ENCODE measurements at regions not wholly inside any gene's neighbourhood (a gene's known extent, or its start where the extent isn't known, plus 50 kb on each side); places are given as distances from the start of the nearest gene placed in this dataset.

GRCh38 chr18:5632041-5632440, 88.2 kb upstream of the EPB41L3 start:
- H3K4me1 ChIP-seq (ENCODE audit: control insufficient read depth, insufficient read depth, low read length), result peaks cover 3% of the 10 kb centered on the region
- no peaks in the 10 kb centered on the region for H3K36me3 ChIP-seq (ENCODE audit: control insufficient read depth, insufficient read depth, low read length)
- H3K9me3 ChIP-seq (ENCODE audit: control insufficient read depth, insufficient read depth, low read length), result no peaks in the 10 kb centered on the region
- no peak overlapping the region for H3K9ac ChIP-seq (ENCODE audit: low read depth, low read length)
- H3K4me3 ChIP-seq (ENCODE audit: low read depth, low read length), result no peak overlapping the region
- H3K27me3 ChIP-seq (ENCODE audit: control insufficient read depth, insufficient read depth, low read length), result peaks cover 53% of the 10 kb centered on the region

GRCh38 chr18:5630900-5631413, 87.2 kb upstream of the EPB41L3 start:
- Histone ChIP-seq H3K9ac (ENCODE audit: low read depth, low read length) (no peak overlapping the region), H3K9me3 (ENCODE audit: control insufficient read depth, insufficient read depth, low read length) (no peaks in the 10 kb centered on the region), H3K27me3 (ENCODE audit: control insufficient read depth, insufficient read depth, low read length) (peaks cover 64% of the 10 kb centered on the region), H3K4me1 (ENCODE audit: control insufficient read depth, insufficient read depth, low read length) (peaks cover 3% of the 10 kb centered on the region), H3K4me3 (ENCODE audit: low read depth, low read length) (peak overlapping the region; percentile 41), H3K36me3 (ENCODE audit: control insufficient read depth, insufficient read depth, low read length) (no peaks in the 10 kb centered on the region)

- H3K4me3 ChIP-seq (ENCODE audit: low read depth, low read length), result peak overlapping the region; percentile 61
- peaks cover 71% of the 10 kb centered on the region for H3K27me3 ChIP-seq (ENCODE audit: control insufficient read depth, insufficient read depth, low read length)
- H3K9ac ChIP-seq (ENCODE audit: low read depth, low read length), result no peak overlapping the region
- no peaks in the 10 kb centered on the region for H3K9me3 ChIP-seq (ENCODE audit: control insufficient read depth, insufficient read depth, low read length)
- no peaks in the 10 kb centered on the region for H3K36me3 ChIP-seq (ENCODE audit: control insufficient read depth, insufficient read depth, low read length)
- H3K4me1 ChIP-seq (ENCODE audit: control insufficient read depth, insufficient read depth, low read length), result peaks cover 3% of the 10 kb centered on the region
Measured at GRCh38 chr18:5630057-5630899, 86.5 kb upstream of the EPB41L3 start.

- Histone ChIP-seq H3K9me3 (ENCODE audit: control insufficient read depth, insufficient read depth, low read length) (no peaks in the 10 kb centered on the region), H3K4me1 (ENCODE audit: control insufficient read depth, insufficient read depth, low read length) (peaks cover 10% of the 10 kb centered on the region), H3K36me3 (ENCODE audit: control insufficient read depth, insufficient read depth, low read length) (no peaks in the 10 kb centered on the region), H3K4me3 (ENCODE audit: low read depth, low read length) (peak overlapping the region; percentile 61), H3K9ac (ENCODE audit: low read depth, low read length) (peak overlapping the region; percentile 6), H3K27me3 (ENCODE audit: control insufficient read depth, insufficient read depth, low read length) (peaks cover 72% of the 10 kb centered on the region)
Measured at GRCh38 chr18:5628512-5629255, 84.9 kb upstream of the EPB41L3 start.

- peaks cover 67% of the 10 kb centered on the region for H3K27me3 ChIP-seq (ENCODE audit: control insufficient read depth, insufficient read depth, low read length)
Measured at GRCh38 chr18:5627776-5628511, 84.1 kb upstream of the EPB41L3 start.

DNA sequence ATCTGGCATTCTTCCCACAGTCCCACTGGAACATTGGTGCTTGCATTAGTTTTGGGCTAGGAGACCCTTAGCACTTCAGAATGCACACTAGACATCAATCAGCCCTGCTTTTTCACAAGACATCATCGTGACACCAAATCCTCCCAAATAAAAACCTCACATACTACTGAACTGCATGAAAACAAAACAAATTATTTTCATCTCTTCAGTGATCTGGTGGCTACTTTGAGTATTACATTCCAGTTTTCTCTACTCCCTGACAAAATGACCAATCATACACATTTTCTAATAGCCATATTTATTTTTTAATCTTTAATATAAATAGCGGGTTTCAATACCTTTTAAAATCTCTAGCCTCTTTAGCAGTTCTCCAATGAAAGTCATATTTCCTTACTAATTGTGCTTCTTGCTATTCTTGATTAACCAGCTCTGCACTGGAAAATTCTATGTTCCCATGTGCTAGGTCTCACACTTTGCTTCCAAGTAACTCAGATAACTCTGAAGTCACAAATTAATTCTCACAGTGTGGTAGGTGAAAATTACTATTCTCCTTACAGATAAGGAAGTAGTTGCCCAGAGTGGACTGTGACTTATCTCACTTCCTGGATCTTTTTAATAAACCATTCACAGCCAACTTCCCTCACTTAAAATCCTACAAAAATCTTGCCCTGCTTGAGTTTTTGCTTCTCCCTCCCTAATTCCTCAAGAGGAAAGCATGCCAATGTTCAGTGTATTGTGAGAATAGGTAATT, 82.5 kb upstream of the EPB41L3 start:
- H3K9me3 ChIP-seq (ENCODE audit: control insufficient read depth, insufficient read depth, low read length), result no peaks in the 10 kb centered on the region
- peaks cover 10% of the 10 kb centered on the region for H3K4me1 ChIP-seq (ENCODE audit: control insufficient read depth, insufficient read depth, low read length)
- no peak overlapping the region for H3K4me3 ChIP-seq (ENCODE audit: low read depth, low read length)
- H3K9ac ChIP-seq (ENCODE audit: low read depth, low read length), result no peak overlapping the region
- H3K27me3 ChIP-seq (ENCODE audit: control insufficient read depth, insufficient read depth, low read length), result peaks cover 52% of the 10 kb centered on the region
- no peaks in the 10 kb centered on the region for H3K36me3 ChIP-seq (ENCODE audit: control insufficient read depth, insufficient read depth, low read length)

More at GRCh38 chr18:5627776-5628511, 84.1 kb upstream of the EPB41L3 start:
- H3K36me3 ChIP-seq (ENCODE audit: control insufficient read depth, insufficient read depth, low read length), result no peaks in the 10 kb centered on the region
- H3K9me3 ChIP-seq (ENCODE audit: control insufficient read depth, insufficient read depth, low read length), result no peaks in the 10 kb centered on the region
- peaks cover 10% of the 10 kb centered on the region for H3K4me1 ChIP-seq (ENCODE audit: control insufficient read depth, insufficient read depth, low read length)
- H3K9ac ChIP-seq (ENCODE audit: low read depth, low read length), result peak overlapping the region; percentile 6
- H3K4me3 ChIP-seq (ENCODE audit: low read depth, low read length), result peak overlapping the region; percentile 61

- no peak overlapping the region for H3K9ac ChIP-seq (ENCODE audit: low read depth, low read length)
- H3K27me3 ChIP-seq (ENCODE audit: control insufficient read depth, insufficient read depth, low read length), result peaks cover 45% of the 10 kb centered on the region
- H3K36me3 ChIP-seq (ENCODE audit: control insufficient read depth, insufficient read depth, low read length), result no peaks in the 10 kb centered on the region
- H3K4me3 ChIP-seq (ENCODE audit: low read depth, low read length), result no peak overlapping the region
- H3K9me3 ChIP-seq (ENCODE audit: control insufficient read depth, insufficient read depth, low read length), result no peaks in the 10 kb centered on the region
- H3K4me1 ChIP-seq (ENCODE audit: control insufficient read depth, insufficient read depth, low read length), result peaks cover 10% of the 10 kb centered on the region
Measured at GRCh38 chr18:5625076-5625475, 81.3 kb upstream of the EPB41L3 start.

DNA sequence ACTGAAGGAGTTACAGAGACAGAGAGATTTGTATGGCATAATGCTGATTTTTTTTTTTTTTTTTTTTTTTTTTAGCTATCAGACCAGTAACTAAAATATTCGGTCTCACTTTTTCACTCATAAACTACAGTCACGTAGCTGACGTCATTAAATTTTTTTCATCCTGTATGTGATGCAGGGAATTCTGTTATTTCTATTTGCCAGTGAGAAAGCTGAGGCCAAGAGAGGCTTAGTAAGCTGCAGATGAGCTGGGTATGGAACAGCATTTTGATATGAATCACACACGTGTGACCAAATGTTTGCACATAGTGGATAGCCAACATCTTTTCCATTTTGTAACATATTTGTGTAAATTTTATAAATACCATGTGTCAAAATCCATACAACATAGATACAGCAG, 79.1 kb upstream of the EPB41L3 start:
- Histone ChIP-seq H3K4me1 (ENCODE audit: control insufficient read depth, insufficient read depth, low read length) (peaks cover 10% of the 10 kb centered on the region), H3K4me3 (ENCODE audit: low read depth, low read length) (no peak overlapping the region), H3K36me3 (ENCODE audit: control insufficient read depth, insufficient read depth, low read length) (no peaks in the 10 kb centered on the region), H3K9ac (ENCODE audit: low read depth, low read length) (no peak overlapping the region), H3K9me3 (ENCODE audit: control insufficient read depth, insufficient read depth, low read length) (no peaks in the 10 kb centered on the region), H3K27me3 (ENCODE audit: control insufficient read depth, insufficient read depth, low read length) (peaks cover 27% of the 10 kb centered on the region)

DNA sequence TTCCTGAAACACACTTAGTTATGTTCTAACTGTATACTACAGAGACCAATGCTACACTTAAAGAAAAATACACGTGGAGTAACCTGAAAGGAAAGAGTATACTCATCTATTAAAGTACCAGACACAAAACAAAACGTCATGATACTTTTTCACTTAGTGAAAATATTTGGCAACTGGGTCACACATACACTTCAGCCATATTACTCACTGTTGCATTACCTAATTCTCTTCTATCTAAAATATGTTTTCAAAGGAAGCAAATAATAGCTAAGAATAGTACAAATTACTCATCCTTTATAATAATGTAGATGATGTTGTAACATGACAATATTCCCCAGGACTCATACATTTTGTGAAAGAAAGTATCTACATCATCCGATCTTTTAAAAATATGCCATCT, 76.5 kb upstream of the EPB41L3 start:
- Histone ChIP-seq H3K4me1 (ENCODE audit: control insufficient read depth, insufficient read depth, low read length) (peaks cover 7% of the 10 kb centered on the region), H3K4me3 (ENCODE audit: low read depth, low read length) (no peak overlapping the region), H3K9ac (ENCODE audit: low read depth, low read length) (no peak overlapping the region), H3K36me3 (ENCODE audit: control insufficient read depth, insufficient read depth, low read length) (no peaks in the 10 kb centered on the region), H3K27me3 (ENCODE audit: control insufficient read depth, insufficient read depth, low read length) (peaks cover 1% of the 10 kb centered on the region), H3K9me3 (ENCODE audit: control insufficient read depth, insufficient read depth, low read length) (no peaks in the 10 kb centered on the region)

- no peak overlapping the region for H3K4me3 ChIP-seq (ENCODE audit: low read depth, low read length)
- no peak overlapping the region for H3K9ac ChIP-seq (ENCODE audit: low read depth, low read length)
- no peaks in the 10 kb centered on the region for H3K27me3 ChIP-seq (ENCODE audit: control insufficient read depth, insufficient read depth, low read length)
- no peaks in the 10 kb centered on the region for H3K9me3 ChIP-seq (ENCODE audit: control insufficient read depth, insufficient read depth, low read length)
- peaks cover 3% of the 10 kb centered on the region for H3K4me1 ChIP-seq (ENCODE audit: control insufficient read depth, insufficient read depth, low read length)
- no peaks in the 10 kb centered on the region for H3K36me3 ChIP-seq (ENCODE audit: control insufficient read depth, insufficient read depth, low read length)
Measured at GRCh38 chr18:5619376-5619775, 75.6 kb upstream of the EPB41L3 start.
